IMR-90 (cell line): ENCODE measurements at regions not wholly inside any gene's neighbourhood (a gene's known extent, or its start where the extent isn't known, plus 50 kb on each side); places are given as distances from the start of the nearest gene placed in this dataset.

Experiments used
- ATAC-seq: fragments of 200-7000 bp; cut with Tn5 transposase; 2 replicates; pipeline ENCODE4 v1.9.1; 2020; ENCODE audit warnings: low read depth, mild to moderate bottlenecking, moderate library complexity
- BruUV-seq: library from RNA; stranded (reverse); fragments of 400-500 nt; replicated peaks from 2 replicates; lab custom pipeline; 2021; lab: Mats Ljungman, UMichigan
- CTCF ChIA-PET: fragments of 300-600 bp; formaldehyde crosslinking; extraction: SDS; loops from one replicate; lab custom pipeline; 2021; ENCODE audit warnings: antibody characterized with exemption; lab: Yijun Ruan, JAX
- POLR2A ChIA-PET: fragments of 300-600 bp; sonication (Branson Sonifier 250); formaldehyde crosslinking; loops from one replicate; lab custom pipeline; 2022; ENCODE audit warnings: antibody characterized with exemption; ENCODE audit not compliant: unreplicated experiment; lab: Charles Lee
- DNase-seq: peaks from one replicate; pipeline ENCODE4 v3.0.0; 2013
- H2AFZ ChIP-seq: replicated peaks from 2 replicates; pipeline ENCODE3; 2013; ENCODE audit warnings: low read length, mild to moderate bottlenecking; ENCODE audit not compliant: poor library complexity
- H2AK5ac ChIP-seq: 2 replicates; pipeline ENCODE4 v1.6.1; 2013; ENCODE audit warnings: low read depth, low read length, inconsistent platforms
- H2AK9ac ChIP-seq: replicated peaks from 2 replicates; pipeline ENCODE3; 2013; ENCODE audit warnings: mild to moderate bottlenecking, low read depth, low read length, moderate library complexity; ENCODE audit not compliant: poor library complexity
- H2BK120ac ChIP-seq: 2 replicates; pipeline ENCODE4 v1.6.1; 2013; ENCODE audit warnings: low read depth, low read length, inconsistent platforms
- H2BK15ac ChIP-seq: 3 replicates; pipeline ENCODE4 v1.6.1; 2013; ENCODE audit warnings: low read depth, low read length, inconsistent platforms
- H2BK20ac ChIP-seq: 2 replicates; pipeline ENCODE4 v1.6.1; 2013; ENCODE audit warnings: low read depth, mild to moderate bottlenecking, inconsistent platforms, low read length, moderate library complexity
- H2BK5ac ChIP-seq: 2 replicates; pipeline ENCODE4 v1.6.1; 2013; ENCODE audit warnings: mild to moderate bottlenecking, low read depth, low read length, inconsistent platforms; ENCODE audit not compliant: poor library complexity, severe bottlenecking
- H3K14ac ChIP-seq: replicated peaks from 2 replicates; pipeline ENCODE4 v1.6.1; 2013; ENCODE audit warnings: low read depth, low read length, inconsistent platforms
- H3K18ac ChIP-seq: 2 replicates; pipeline ENCODE4 v1.6.1; 2013; ENCODE audit warnings: low read depth, low read length, control low read depth
- H3K23ac ChIP-seq: 2 replicates; pipeline ENCODE4 v1.6.1; 2013; ENCODE audit warnings: low read depth, low read length, inconsistent platforms
- H3K27ac ChIP-seq: 2 replicates; pipeline ENCODE4 v1.5.1; 2013; ENCODE audit warnings: mild to moderate bottlenecking, control low read depth, low read length; ENCODE audit not compliant: insufficient read depth
- H3K27me3 ChIP-seq: 2 replicates; pipeline ENCODE4 v1.6.1; 2013; ENCODE audit warnings: low read length; ENCODE audit not compliant: control insufficient read depth, insufficient read depth
- H3K36me3 ChIP-seq: 2 replicates; pipeline ENCODE4 v1.6.1; 2013; ENCODE audit warnings: low read length, mixed read lengths; ENCODE audit not compliant: control insufficient read depth, insufficient read depth
- H3K4ac ChIP-seq: 2 replicates; pipeline ENCODE4 v1.6.1; 2013; ENCODE audit warnings: low read depth, low read length, inconsistent platforms
- H3K4me1 ChIP-seq: 2 replicates; pipeline ENCODE4 v1.6.1; 2013; ENCODE audit warnings: low read length, mixed read lengths; ENCODE audit not compliant: control insufficient read depth, insufficient read depth
- H3K4me2 ChIP-seq: 2 replicates; pipeline ENCODE4 v1.6.1; 2013; ENCODE audit warnings: low read depth, mild to moderate bottlenecking, control low read depth, low read length, moderate library complexity
- H3K4me3 ChIP-seq: 2 replicates; pipeline ENCODE4 v1.5.1; 2013; ENCODE audit warnings: low read depth, mild to moderate bottlenecking, control low read depth, low read length, moderate library complexity; ENCODE audit not compliant: insufficient read depth
- H3K56ac ChIP-seq: 2 replicates; pipeline ENCODE4 v1.6.1; 2013; ENCODE audit warnings: low read length, inconsistent platforms; ENCODE audit not compliant: insufficient read depth; ENCODE audit errors: extremely low read depth
- H3K79me1 ChIP-seq, 2 experiments: 2 replicates each; pipeline ENCODE4 v1.6.1; 2013; ENCODE audit warnings: low read length in 2 of 2, inconsistent platforms in 1 of 2, low read depth in 1 of 2
- H3K9ac ChIP-seq: 2 replicates; pipeline ENCODE4 v1.6.1; 2013; ENCODE audit warnings: low read depth, low read length, control low read depth
- H3K9me1 ChIP-seq: 2 replicates; pipeline ENCODE4 v1.6.1; 2013; ENCODE audit warnings: low read length, inconsistent platforms; ENCODE audit not compliant: insufficient read depth
- H3K9me3 ChIP-seq: 2 replicates; pipeline ENCODE4 v1.6.1; 2013; ENCODE audit warnings: low read length; ENCODE audit not compliant: control insufficient read depth, insufficient read depth
- H4K20me1 ChIP-seq: 2 replicates; pipeline ENCODE4 v1.6.1; 2013; ENCODE audit warnings: low read length, inconsistent platforms; ENCODE audit not compliant: insufficient read depth
- H4K5ac ChIP-seq: 2 replicates; pipeline ENCODE4 v1.6.1; 2013; ENCODE audit warnings: mild to moderate bottlenecking, low read depth, low read length, control low read depth
- H4K8ac ChIP-seq, 2 experiments: 2 replicates each; pipeline ENCODE4 v1.6.1; 2013; ENCODE audit warnings: low read depth in 2 of 2, low read length in 2 of 2, control low read depth in 1 of 2, inconsistent platforms in 1 of 2
- H4K91ac ChIP-seq: 2 replicates; pipeline ENCODE4 v1.6.1; 2013; ENCODE audit warnings: low read depth, low read length, inconsistent platforms; ENCODE audit not compliant: insufficient read depth
- BHLHE40 ChIP-seq: fragments of 150-350 bp; IDR thresholded peaks from 2 replicates; pipeline ENCODE4 v1.6.1; 2016; ENCODE audit warnings: mild to moderate bottlenecking, low read depth, low read length
- FOS ChIP-seq: fragments of 150-350 bp; IDR thresholded peaks from 2 replicates; pipeline ENCODE4 v1.6.1; 2016; ENCODE audit warnings: low read depth, low read length
- RCOR1 ChIP-seq: IDR thresholded peaks from 2 replicates; pipeline ENCODE4 v1.6.1; 2012; ENCODE audit warnings: mild to moderate bottlenecking, low read length, improper control_type of control experiment; ENCODE audit not compliant: insufficient replicate concordance
- WGBS, 2 experiments: methylation state at CpG; one replicate each; pipeline versions ENCODE4 v1.1.5 to v1.1.7; 2013; ENCODE audit warnings: missing lambda C conversion rate in 2 of 2; ENCODE audit not compliant: insufficient read length in 1 of 2; ENCODE audit errors: extremely low coverage in 2 of 2; 5-methylcytosine and 5-hydroxymethylcytosine counted together
- dilution Hi-C: fragments of 300-500 bp; cut with HindIII; formaldehyde crosslinking; loops from one replicate; pipeline ENCODE4 v1.14.3; 2018; ENCODE audit warnings: low sequenced_read_pairs; ENCODE audit not compliant: unreplicated experiment
- in situ Hi-C: fragments of 300-500 bp; cut with MboI; formaldehyde crosslinking; loops from 3 replicates; pipeline ENCODE4 v1.14.3; 2019; ENCODE audit warnings: low sequenced_read_pairs, inconsistent platforms, mixed read lengths
- intact Hi-C: fragments of 100-400 bp; cut with micrococcal nuclease; formaldehyde crosslinking; loops from 2 replicates; pipeline ENCODE4 v1.10.0; 2022

DNA sequence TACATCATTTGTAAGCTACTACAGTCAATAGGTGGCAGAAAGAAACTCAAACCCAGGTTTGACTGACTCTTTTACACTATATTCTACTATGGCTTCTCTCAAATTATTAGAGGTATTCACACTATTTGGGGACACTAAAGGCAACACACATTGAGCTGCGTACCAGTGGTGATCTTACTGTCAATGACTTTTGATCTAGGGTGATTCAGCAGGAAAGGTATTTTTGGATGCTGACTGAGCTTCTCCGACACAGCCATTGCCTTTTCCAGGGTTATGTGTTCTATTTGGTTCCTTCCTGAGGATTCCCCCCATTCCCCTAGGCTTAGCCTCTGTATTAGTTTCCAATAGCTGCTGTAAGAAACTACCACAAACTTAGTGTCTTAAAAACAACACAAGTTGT lies 73.2 kb upstream of the JAK1 start:
- Histone ChIP-seq H3K4me2 (no peak overlapping the region), H3K79me1 (no peaks in the 10 kb centered on the region), H2AFZ (no peak overlapping the region), H2AK5ac (no peak overlapping the region), H3K18ac (no peak overlapping the region), H2AK9ac (no peak overlapping the region), H4K5ac (no peak overlapping the region), H3K4me3 (no peak overlapping the region), H3K9me1 (no peaks in the 10 kb centered on the region), H2BK15ac (no peak overlapping the region), H2BK120ac (no peak overlapping the region), H3K4me1 (no peaks in the 10 kb centered on the region), H4K20me1 (no peaks in the 10 kb centered on the region), H3K27ac (no peak overlapping the region), H3K14ac (no peak overlapping the region), H2BK5ac (no peak overlapping the region), H3K36me3 (no peaks in the 10 kb centered on the region), H4K91ac (no peak overlapping the region), H3K23ac (no peak overlapping the region), H3K56ac (no peak overlapping the region), H4K8ac (no peak overlapping the region), H3K9me3 (no peaks in the 10 kb centered on the region), H3K27me3 (peaks cover 1% of the 10 kb centered on the region; the same call in 1 of the 2 replicates), H2BK20ac (no peak overlapping the region), H3K4ac (no peak overlapping the region), H3K9ac (no peak overlapping the region)
- TF ChIP-seq RCOR1 (no peak), BHLHE40 (no peak), FOS (no peak)
- BruUV-seq: no TSS peak
- DNase-seq (no peak), ATAC-seq (no peak)
- intact Hi-C loops (no loop called here), in situ Hi-C loops (no loop called here), dilution Hi-C loops (no loop called here)
- WGBS, 2 experiments: no CpG with 5 or more reads among the region's 2 CpGs
- ChIA-PET CTCF (no interaction called here), POLR2A (no interaction called here)
